ENCODE measurements at regions not wholly inside any gene's neighbourhood (a gene's known extent, or its start where the extent isn't known, plus 50 kb on each side); places are given as distances from the start of the nearest gene placed in this dataset.

DNA sequence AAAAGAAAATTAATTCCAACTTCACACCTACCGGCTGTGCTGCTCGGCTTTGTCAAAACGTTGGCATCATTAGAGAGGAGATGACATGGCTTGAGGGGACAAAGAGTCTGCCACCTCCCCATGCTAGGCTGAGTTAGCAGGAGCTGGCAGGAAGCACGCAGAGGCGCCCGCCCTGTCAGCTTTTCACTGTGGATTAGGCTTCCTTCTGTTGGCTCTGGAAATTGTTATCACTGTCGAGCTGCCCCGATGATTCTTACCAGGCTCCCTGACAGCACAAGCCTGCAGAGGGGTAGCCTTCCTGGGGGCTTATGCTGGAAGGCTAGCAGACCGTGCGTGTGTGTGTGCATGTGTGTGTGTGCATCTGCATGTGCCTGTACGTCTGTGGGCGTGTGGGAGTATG lies 490.9 kb upstream of the TBX3 start:
- Mint-ChIP-seq H3K4me3 (no peak overlapping the region), H3K27me3 (ENCODE audit: insufficient read depth) (peaks cover 3% of the 10 kb centered on the region), H3K27ac (no peak overlapping the region), H3K4me1 (ENCODE audit: low read depth) (peaks cover 37% of the 10 kb centered on the region), H3K9me3 (no peaks in the 10 kb centered on the region), H3K36me3 (ENCODE audit: low read depth) (peaks cover 9% of the 10 kb centered on the region)
- TF ChIP-seq, protein P1, sequence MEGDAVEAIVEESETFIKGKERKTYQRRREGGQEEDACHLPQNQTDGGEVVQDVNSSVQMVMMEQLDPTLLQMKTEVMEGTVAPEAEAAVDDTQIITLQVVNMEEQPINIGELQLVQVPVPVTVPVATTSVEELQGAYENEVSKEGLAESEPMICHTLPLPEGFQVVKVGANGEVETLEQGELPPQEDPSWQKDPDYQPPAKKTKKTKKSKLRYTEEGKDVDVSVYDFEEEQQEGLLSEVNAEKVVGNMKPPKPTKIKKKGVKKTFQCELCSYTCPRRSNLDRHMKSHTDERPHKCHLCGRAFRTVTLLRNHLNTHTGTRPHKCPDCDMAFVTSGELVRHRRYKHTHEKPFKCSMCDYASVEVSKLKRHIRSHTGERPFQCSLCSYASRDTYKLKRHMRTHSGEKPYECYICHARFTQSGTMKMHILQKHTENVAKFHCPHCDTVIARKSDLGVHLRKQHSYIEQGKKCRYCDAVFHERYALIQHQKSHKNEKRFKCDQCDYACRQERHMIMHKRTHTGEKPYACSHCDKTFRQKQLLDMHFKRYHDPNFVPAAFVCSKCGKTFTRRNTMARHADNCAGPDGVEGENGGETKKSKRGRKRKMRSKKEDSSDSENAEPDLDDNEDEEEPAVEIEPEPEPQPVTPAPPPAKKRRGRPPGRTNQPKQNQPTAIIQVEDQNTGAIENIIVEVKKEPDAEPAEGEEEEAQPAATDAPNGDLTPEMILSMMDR (IDR thresholded peaks at IDR 0.05) = no peak
- DNase-seq = no peak

DNA sequence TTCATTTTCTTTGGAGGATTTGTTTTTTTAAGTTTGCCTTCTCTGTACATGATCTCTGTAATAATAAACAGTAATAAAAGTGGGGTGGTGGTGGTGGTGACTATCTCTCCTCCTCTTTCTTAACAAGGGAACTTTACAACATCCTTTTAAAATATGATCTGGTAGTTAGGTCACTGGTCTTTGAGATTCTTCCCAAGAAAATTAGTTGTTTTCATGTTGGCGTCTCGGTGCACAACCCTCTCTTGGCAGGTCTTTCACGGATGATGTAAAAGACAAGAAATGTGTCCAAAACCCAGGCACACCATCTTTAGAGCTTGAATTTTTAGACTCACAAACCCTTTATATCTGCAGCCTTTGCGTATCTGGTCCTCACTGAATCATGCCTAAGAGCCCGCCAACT lies 488.5 kb upstream of the TBX3 start:
- peak; percentile 85 for DNase-seq
- Mint-ChIP-seq H3K27ac (peak overlapping the region; percentile 83), H3K4me3 (no peak overlapping the region; the same call in 1 of the 2 replicates), H3K9me3 (no peaks in the 10 kb centered on the region), H3K27me3 (ENCODE audit: insufficient read depth) (peaks cover 3% of the 10 kb centered on the region; the same call in 1 of the 2 replicates), H3K4me1 (ENCODE audit: low read depth) (peaks cover 38% of the 10 kb centered on the region), H3K36me3 (ENCODE audit: low read depth) (peaks cover 13% of the 10 kb centered on the region)
- TF ChIP-seq, protein P1 (IDR thresholded peaks at IDR 0.05) = no peak

DNA sequence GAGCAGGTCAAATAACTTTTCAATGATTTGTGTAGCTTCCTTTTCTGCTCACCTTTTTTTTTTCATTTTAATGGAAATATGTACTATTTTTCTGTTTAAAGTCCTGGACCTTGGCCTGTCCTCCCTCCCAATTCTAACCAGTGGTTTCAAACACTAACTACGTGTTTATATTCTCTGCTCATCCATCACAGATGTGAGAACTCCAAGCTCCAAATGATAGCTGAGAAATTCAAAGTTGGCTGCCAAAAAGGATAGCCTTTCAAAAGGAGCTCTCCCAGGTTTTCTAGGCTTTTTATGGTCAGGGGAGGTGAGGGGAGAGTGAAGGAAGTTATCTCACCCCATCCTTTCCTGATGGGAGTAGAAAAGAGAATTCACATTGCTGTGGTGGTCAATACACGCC lies 486.0 kb upstream of the TBX3 start:
- Mint-ChIP-seq H3K27ac (no peak overlapping the region), H3K36me3 (ENCODE audit: low read depth) (peaks cover 4% of the 10 kb centered on the region; the same call in 1 of the 2 replicates), H3K9me3 (no peaks in the 10 kb centered on the region), H3K27me3 (ENCODE audit: insufficient read depth) (peaks cover 3% of the 10 kb centered on the region; the same call in 1 of the 2 replicates), H3K4me1 (ENCODE audit: low read depth) (peaks cover 44% of the 10 kb centered on the region), H3K4me3 (no peak overlapping the region)
- TF ChIP-seq, protein P1 (IDR thresholded peaks at IDR 0.05) = no peak
- no peak for DNase-seq

DNA sequence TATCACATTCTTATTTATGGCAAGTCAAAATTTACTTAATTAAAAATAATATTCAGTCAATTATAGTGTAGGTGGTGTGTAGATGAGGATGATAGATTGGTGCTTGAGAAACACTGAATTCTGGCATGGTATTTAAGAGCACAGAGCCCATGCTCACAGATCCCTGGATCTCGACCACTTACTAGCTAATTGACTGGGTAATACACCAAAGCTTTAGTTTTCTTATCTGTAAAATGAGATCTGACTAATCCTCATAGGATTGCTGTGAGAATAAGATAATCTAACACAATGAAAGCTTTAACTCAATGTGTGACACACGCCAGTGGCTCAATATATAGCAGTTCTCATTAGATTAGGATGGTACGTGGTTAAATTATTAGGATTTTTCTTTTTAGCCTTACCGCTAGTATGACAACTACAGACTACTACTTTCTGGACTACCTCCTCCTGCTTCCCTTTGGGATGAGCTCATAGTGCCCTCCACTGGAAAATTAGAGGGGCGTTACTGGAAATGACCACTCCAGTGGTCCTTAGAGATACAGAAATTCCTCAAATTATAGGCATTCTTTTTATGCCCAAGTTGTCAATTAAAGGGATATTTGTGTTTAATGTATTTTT lies 482.8 kb upstream of the TBX3 start:
- TF ChIP-seq, protein P1 (IDR thresholded peaks at IDR 0.05) = peak; percentile 30; the same call in 1 of the 2 replicates
- Mint-ChIP-seq H3K27ac (no peak overlapping the region), H3K27me3 (ENCODE audit: insufficient read depth) (peaks cover 3% of the 10 kb centered on the region; the same call in 1 of the 2 replicates), H3K4me1 (ENCODE audit: low read depth) (peaks cover 26% of the 10 kb centered on the region), H3K4me3 (no peak overlapping the region), H3K9me3 (no peaks in the 10 kb centered on the region), H3K36me3 (ENCODE audit: low read depth) (peaks cover 4% of the 10 kb centered on the region; the same call in 1 of the 2 replicates)
- no peak for DNase-seq

DNA sequence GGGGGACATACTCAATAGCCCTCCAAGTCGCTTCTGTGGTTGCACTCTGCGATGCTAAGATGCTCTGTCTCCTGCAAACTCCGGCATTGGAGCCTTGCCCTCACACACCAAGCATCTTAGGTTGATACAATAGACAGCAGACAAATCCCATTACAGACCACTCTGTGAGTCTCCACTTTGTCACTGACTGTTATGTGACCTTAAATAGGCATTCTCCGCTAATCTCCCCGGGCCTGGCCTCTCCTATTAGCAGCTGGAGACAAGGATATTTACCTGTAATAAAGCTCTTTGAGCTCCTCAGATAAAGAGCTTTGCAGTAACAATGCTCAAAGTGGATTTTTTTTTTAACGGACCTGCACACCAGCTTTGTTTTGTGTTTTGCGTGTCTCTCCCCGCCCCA lies 479.7 kb upstream of the TBX3 start:
- no peaks in the 10 kb centered on the region for H3K36me3 Mint-ChIP-seq (ENCODE audit: low read depth)
- TF ChIP-seq, protein P1 (IDR thresholded peaks at IDR 0.05) = no peak
- no peaks in the 10 kb centered on the region for H3K27me3 Mint-ChIP-seq (ENCODE audit: insufficient read depth)
- no peaks in the 10 kb centered on the region for H3K9me3 Mint-ChIP-seq
- no peak for DNase-seq
- H3K27ac Mint-ChIP-seq = no peak overlapping the region
- peaks cover 14% of the 10 kb centered on the region; the same call in 1 of the 2 replicates for H3K4me1 Mint-ChIP-seq (ENCODE audit: low read depth)
- no peak overlapping the region for H3K4me3 Mint-ChIP-seq
